ENCODE measurements at regions not wholly inside any gene's neighbourhood (a gene's known extent, or its start where the extent isn't known, plus 50 kb on each side); places are given as distances from the start of the nearest gene placed in this dataset.
"Not testable (repeated sequence)": the region's sequence is repeated elsewhere in the genome, so short reads cannot be mapped to it uniquely, and the experiment has no call there.

DNA sequence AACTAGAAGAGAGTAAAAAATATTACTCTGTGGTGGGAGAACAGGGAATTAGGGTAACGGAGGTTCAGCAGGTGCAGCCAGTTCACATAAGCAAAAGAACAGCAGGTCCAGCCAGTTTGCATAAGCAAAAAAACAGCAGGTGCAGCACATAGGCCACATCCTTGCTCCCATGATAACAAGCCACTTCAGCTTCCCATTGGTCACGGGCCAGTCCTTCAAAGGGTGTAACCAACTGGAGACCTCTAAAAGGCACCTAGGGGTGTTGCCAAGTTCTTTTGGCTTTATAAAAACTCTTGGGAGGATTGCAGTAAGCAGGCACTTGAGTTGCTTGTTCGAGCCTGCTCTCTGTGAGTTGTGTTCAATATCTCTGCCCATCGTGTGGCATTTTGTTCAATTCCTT lies 488.1 kb downstream of the XYLT1 start:
- H3K27ac ChIP-seq: no peak overlapping the region
- TF ChIP-seq EZH2phosphoT487 (IDR thresholded peaks at IDR 0.05; ENCODE audit: insufficient read depth, low read depth) (no peak), EZH2 (IDR thresholded peaks at IDR 0.05; ENCODE audit: insufficient read depth, poor library complexity, severe bottlenecking) (no peak)
- no peaks in the 10 kb centered on the region for H3F3A ChIP-seq (ENCODE audit: insufficient read depth)
- H3K4me3 ChIP-seq: no peak overlapping the region
- H2AFZ ChIP-seq: no peak overlapping the region
- no peaks in the 10 kb centered on the region for H3K9me3 ChIP-seq (ENCODE audit: low read depth)
- H3K79me2 ChIP-seq (ENCODE audit: insufficient read depth): no peaks in the 10 kb centered on the region
- DNase-seq: no peak
- no peak overlapping the region for H3K4me2 ChIP-seq (ENCODE audit: unreplicated experiment)
- no peaks in the 10 kb centered on the region for H3K27me3 ChIP-seq (replicated peaks; ENCODE audit: insufficient read depth)
- in situ Hi-C loops (cut with MboI): loop anchor here (10.0 kb wide), 1 partner anchor 58 kb away; no protein-coding TSS in a partner anchor
- no peaks in the 10 kb centered on the region for H3K36me3 ChIP-seq (ENCODE audit: low read depth)
- no peaks in the 10 kb centered on the region for H3K4me1 ChIP-seq (ENCODE audit: insufficient read depth)
- WGBS, 2 experiments (ENCODE audit: low coverage in 1 of 2, low lambda C conversion rate in 2 of 2, missing lambda C conversion rate in 2 of 2): 22 to 30% methylated on average over 4 of the region's 4 CpGs
- no peak overlapping the region for H3K9ac ChIP-seq
- no peaks in the 10 kb centered on the region for H4K20me1 ChIP-seq (ENCODE audit: insufficient read depth)
- no peaks in the 10 kb centered on the region for H3K9me2 ChIP-seq (ENCODE audit: insufficient read depth)

DNA sequence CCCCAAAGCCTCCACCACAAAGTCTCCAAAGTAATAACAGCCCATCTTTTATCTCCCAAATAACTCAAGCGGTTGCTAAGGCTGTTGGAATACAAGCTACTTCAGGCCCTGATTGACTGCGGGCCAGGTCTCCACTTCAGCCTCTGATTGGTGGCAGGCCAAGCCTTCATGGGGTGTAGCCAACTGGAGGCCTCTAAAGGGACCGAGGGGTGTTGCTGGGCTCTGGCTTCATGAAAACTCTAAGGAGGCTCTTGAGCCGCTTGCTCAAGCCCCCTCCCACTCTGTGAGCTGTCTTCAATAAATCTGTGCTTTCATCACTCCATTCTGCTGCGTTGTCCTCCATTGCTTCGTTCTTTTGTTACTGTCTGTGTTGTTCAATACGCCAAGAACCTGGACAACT lies 487.2 kb downstream of the XYLT1 start:
- no peaks in the 10 kb centered on the region for H3K4me1 ChIP-seq (ENCODE audit: insufficient read depth)
- in situ Hi-C loops (cut with MboI): loop anchor here (10.0 kb wide), 1 partner anchor 59 kb away; no protein-coding TSS in a partner anchor
- no peak overlapping the region for H3K4me2 ChIP-seq (ENCODE audit: unreplicated experiment)
- H3F3A ChIP-seq (ENCODE audit: insufficient read depth): no peaks in the 10 kb centered on the region
- H3K9me3 ChIP-seq (ENCODE audit: low read depth): no peaks in the 10 kb centered on the region
- no peaks in the 10 kb centered on the region for H3K27me3 ChIP-seq (replicated peaks; ENCODE audit: insufficient read depth)
- 37 to 40% methylated on average over 7 of the region's 7 CpGs for WGBS, 2 experiments (ENCODE audit: low coverage in 1 of 2, low lambda C conversion rate in 2 of 2, missing lambda C conversion rate in 2 of 2)
- H3K36me3 ChIP-seq (ENCODE audit: low read depth): no peaks in the 10 kb centered on the region
- H3K27ac ChIP-seq: no peak overlapping the region
- no peaks in the 10 kb centered on the region for H3K79me2 ChIP-seq (ENCODE audit: insufficient read depth)
- no peaks in the 10 kb centered on the region for H3K9me2 ChIP-seq (ENCODE audit: insufficient read depth)
- H3K9ac ChIP-seq: no peak overlapping the region
- H3K4me3 ChIP-seq: no peak overlapping the region
- no peaks in the 10 kb centered on the region for H4K20me1 ChIP-seq (ENCODE audit: insufficient read depth)
- H2AFZ ChIP-seq: no peak overlapping the region
- TF ChIP-seq EZH2 (IDR thresholded peaks at IDR 0.05; ENCODE audit: insufficient read depth, poor library complexity, severe bottlenecking) (no peak), EZH2phosphoT487 (IDR thresholded peaks at IDR 0.05; ENCODE audit: insufficient read depth, low read depth) (no peak)
- no peak for DNase-seq

DNA sequence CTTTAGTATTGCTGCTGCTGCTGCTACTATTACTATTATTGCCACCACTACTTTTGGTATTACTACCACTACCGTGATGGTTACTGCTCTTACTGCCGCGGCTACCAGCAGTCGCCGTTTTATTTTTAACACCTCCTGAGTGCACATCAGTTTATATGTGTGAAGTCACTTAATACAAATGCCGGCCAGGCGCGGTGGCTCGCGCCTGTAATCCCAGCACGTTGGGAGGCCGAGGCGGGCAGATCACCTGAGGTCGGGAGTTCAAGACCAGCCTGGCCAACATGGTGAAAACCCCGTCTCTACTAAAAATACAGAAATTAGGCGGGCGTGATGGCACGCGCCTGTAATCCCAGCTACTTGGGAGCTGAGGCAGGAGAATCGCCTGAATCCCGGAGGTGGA lies 486.7 kb downstream of the XYLT1 start:
- 72 to 81% methylated on average over 21 of the region's 21 CpGs for WGBS, 2 experiments (ENCODE audit: low coverage in 1 of 2, low lambda C conversion rate in 2 of 2, missing lambda C conversion rate in 2 of 2)
- H3K79me2 ChIP-seq (ENCODE audit: insufficient read depth); H4K20me1 ChIP-seq (ENCODE audit: insufficient read depth); H3K27ac ChIP-seq; H3K27me3 ChIP-seq (replicated peaks; ENCODE audit: insufficient read depth); H3F3A ChIP-seq (ENCODE audit: insufficient read depth); H3K4me3 ChIP-seq; H3K9me3 ChIP-seq (ENCODE audit: low read depth); H2AFZ ChIP-seq; H3K4me1 ChIP-seq (ENCODE audit: insufficient read depth); H3K36me3 ChIP-seq (ENCODE audit: low read depth); DNase-seq; H3K9ac ChIP-seq; H3K4me2 ChIP-seq (ENCODE audit: unreplicated experiment); H3K9me2 ChIP-seq (ENCODE audit: insufficient read depth): not testable (repeated sequence)
- in situ Hi-C loops (cut with MboI): loop anchor here (10.0 kb wide), 1 partner anchor 59 kb away; no protein-coding TSS in a partner anchor

DNA sequence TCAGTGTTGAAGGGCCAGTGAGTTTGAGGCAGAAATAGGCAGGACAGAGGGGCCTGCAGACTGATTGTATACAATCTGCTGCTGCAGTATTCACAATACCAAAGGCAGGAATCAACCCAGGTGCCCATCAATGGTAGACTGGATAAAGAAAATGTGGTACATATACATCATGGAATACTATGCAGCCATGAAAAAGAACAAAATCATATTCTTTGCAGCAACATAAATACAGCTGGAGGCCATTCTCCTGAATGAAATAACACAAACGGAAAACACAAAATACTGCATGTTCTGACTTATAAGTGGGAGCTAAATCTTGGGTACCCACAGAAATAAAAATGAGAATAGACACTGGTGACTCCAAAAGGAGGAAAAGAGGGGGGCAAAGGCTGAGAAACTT lies 485.1 kb downstream of the XYLT1 start:
- Histone ChIP-seq H3K4me1 (ENCODE audit: insufficient read depth) (no peaks in the 10 kb centered on the region), H3K9me3 (ENCODE audit: low read depth) (no peaks in the 10 kb centered on the region), H3F3A (ENCODE audit: insufficient read depth) (no peaks in the 10 kb centered on the region), H4K20me1 (ENCODE audit: insufficient read depth) (no peaks in the 10 kb centered on the region), H3K36me3 (ENCODE audit: low read depth) (no peaks in the 10 kb centered on the region), H3K4me2 (ENCODE audit: unreplicated experiment) (no peak overlapping the region), H2AFZ (no peak overlapping the region), H3K27me3 (replicated peaks; ENCODE audit: insufficient read depth) (no peaks in the 10 kb centered on the region), H3K27ac (no peak overlapping the region), H3K9me2 (ENCODE audit: insufficient read depth) (no peaks in the 10 kb centered on the region), H3K79me2 (ENCODE audit: insufficient read depth) (no peaks in the 10 kb centered on the region), H3K4me3 (no peak overlapping the region), H3K9ac (no peak overlapping the region)
- no peak for TF ChIP-seq EZH2phosphoT487 (IDR thresholded peaks at IDR 0.05; ENCODE audit: insufficient read depth, low read depth)
- no peak for TF ChIP-seq EZH2 (IDR thresholded peaks at IDR 0.05; ENCODE audit: insufficient read depth, poor library complexity, severe bottlenecking)
- 8 to 15% methylated on average over 1 of the region's 1 CpG for WGBS, 2 experiments (ENCODE audit: low coverage in 1 of 2, low lambda C conversion rate in 2 of 2, missing lambda C conversion rate in 2 of 2)
- in situ Hi-C loops (cut with MboI): loop anchor here (10.0 kb wide), 1 partner anchor 61 kb away; no protein-coding TSS in a partner anchor
- no peak for DNase-seq

DNA sequence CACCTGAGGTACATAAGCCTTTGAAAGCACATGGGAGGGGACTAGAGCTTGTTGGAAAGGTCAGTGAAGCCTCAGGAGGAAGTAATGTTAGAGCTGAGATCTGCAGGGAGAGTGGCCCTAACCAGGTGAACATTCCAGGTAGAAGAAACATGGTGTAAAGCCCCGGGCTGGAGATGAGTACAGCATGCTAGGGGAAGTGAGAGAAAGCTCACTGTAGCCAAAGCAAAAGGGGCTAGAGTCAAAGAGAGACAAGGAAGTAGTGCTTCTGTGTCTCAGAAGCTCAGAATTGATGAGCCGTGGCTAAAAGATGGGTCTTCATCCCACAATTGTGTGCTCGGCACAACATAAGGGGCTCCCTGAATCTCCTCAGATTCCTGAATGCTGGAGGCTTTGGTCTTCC lies 481.8 kb downstream of the XYLT1 start:
- Histone ChIP-seq H3K4me3 (no peak overlapping the region), H3K79me2 (ENCODE audit: insufficient read depth) (no peaks in the 10 kb centered on the region), H3K4me2 (ENCODE audit: unreplicated experiment) (no peak overlapping the region), H3K4me1 (ENCODE audit: insufficient read depth) (no peaks in the 10 kb centered on the region), H3K9me3 (ENCODE audit: low read depth) (no peaks in the 10 kb centered on the region), H4K20me1 (ENCODE audit: insufficient read depth) (no peaks in the 10 kb centered on the region), H3K36me3 (ENCODE audit: low read depth) (no peaks in the 10 kb centered on the region), H2AFZ (no peak overlapping the region), H3K9ac (no peak overlapping the region), H3K27me3 (replicated peaks; ENCODE audit: insufficient read depth) (no peaks in the 10 kb centered on the region), H3K27ac (no peak overlapping the region), H3K9me2 (ENCODE audit: insufficient read depth) (no peaks in the 10 kb centered on the region), H3F3A (ENCODE audit: insufficient read depth) (no peaks in the 10 kb centered on the region)
- DNase-seq: no peak
- in situ Hi-C loops (cut with MboI): loop anchor here (10.0 kb wide), 1 partner anchor 64 kb away; no protein-coding TSS in a partner anchor
- 3 to 6% methylated on average over 3 of the region's 3 CpGs for WGBS, 2 experiments (ENCODE audit: low coverage in 1 of 2, low lambda C conversion rate in 2 of 2, missing lambda C conversion rate in 2 of 2)
- no peak for TF ChIP-seq EZH2 (IDR thresholded peaks at IDR 0.05; ENCODE audit: insufficient read depth, poor library complexity, severe bottlenecking)
- TF ChIP-seq EZH2phosphoT487 (IDR thresholded peaks at IDR 0.05; ENCODE audit: insufficient read depth, low read depth): no peak
